DMS114 treated with DMSO at 0.1 percent for 48 hours (cell line): ENCODE measurements at regions not wholly inside any gene's neighbourhood (a gene's known extent, or its start where the extent isn't known, plus 50 kb on each side); places are given as distances from the start of the nearest gene placed in this dataset.

Experiments
- DNase-seq: peaks from one replicate; lab custom pipeline; 2025; ENCODE audit not compliant: unreplicated experiment; lab: John Stamatoyannopoulos, UW

DNA sequence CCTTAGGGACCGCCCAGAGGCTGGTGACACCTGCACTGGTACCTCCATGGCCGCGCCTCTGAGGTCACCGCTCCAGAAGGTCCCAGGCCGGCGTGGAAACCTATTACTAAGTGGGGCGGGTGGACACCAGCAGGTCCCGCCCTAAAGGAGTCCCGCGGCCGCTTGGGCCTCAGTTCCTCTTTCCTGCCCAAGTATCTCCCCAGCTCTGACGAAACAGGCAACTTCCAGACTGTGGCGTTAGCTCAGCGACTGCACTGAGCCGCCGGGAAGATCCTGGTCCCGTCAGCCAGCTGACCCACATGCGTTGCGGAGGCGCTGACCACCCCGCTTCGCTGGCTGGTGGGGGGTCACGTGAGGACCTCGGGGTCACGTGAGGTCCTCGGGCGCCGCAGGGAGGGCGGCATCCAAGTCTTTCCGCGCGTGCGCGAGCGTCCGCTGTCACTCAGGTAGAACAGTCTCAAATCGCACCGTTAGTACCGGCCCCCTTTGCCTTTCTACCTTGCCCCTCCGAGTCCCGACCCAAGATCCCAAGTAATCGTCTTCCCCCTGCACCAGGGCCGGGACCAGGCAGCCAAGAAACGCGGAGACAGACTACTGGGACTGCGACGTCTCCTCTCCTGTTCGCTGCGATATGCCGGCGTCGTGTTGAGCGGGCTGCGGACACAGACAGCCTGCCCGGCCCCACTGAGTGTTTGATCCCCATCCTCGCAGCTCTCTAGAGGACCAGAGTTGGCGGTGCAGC is 53.7 kb upstream of the KDM4C start:
- DNase-seq: peak; percentile 52

GRCh38 chr9:6702707-6703106 is 55.1 kb upstream of the KDM4C start:
- DNase-seq: no peak

DNA sequence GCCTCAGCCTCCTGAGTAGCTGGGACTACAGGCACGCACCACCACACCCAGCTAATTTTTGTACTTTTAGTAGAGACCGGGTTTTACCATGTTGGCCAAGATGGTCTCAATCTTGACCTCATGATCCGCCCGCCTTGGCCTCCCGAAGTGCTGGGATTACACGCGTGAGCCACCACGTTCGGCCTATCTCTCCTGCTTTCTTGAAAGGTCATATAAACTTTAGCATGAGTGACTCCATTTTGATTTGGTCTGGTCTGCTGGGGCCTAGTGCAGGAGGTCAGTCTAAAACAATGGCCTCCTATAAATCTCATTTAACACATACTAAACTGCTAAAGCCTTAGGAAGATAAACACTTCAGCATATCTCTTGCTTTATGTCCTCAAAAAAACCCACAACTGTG is 50.6 kb upstream of the GLDC start:
- DNase-seq: no peak

- DNase-seq: no peak
These were observed 49.7 kb upstream of the GLDC start for GRCh38 chr9:6695121-6695814.
